Fibroblast of gingiva (primary cell): ENCODE measurements at regions not wholly inside any gene's neighbourhood (a gene's known extent, or its start where the extent isn't known, plus 50 kb on each side); places are given as distances from the start of the nearest gene placed in this dataset.

ENCODE experiments used
- DNase-seq: peaks from one replicate; pipeline ENCODE4 v3.0.0-alpha.2; 2011; ENCODE audit warnings: low read depth

- DNase-seq, result peak; percentile 14
These were observed 96.9 kb downstream of the FAM76B start for GRCh38 chr11:95692526-95693260.

GRCh38 chr11:95690100-95690499 is 99.5 kb downstream of the FAM76B start:
- no peak for DNase-seq

- DNase-seq, result no peak
These were observed 100.9 kb downstream of the FAM76B start for GRCh38 chr11:95688501-95689222.

- no peak for DNase-seq
These were observed 101.6 kb downstream of the FAM76B start for GRCh38 chr11:95688015-95688414.

GRCh38 chr11:95686265-95686664 is 103.3 kb downstream of the FAM76B start:
- DNase-seq, result no peak

GRCh38 chr11:95684701-95685100 is 104.9 kb downstream of the FAM76B start:
- DNase-seq, result no peak

- DNase-seq, result no peak
These were observed 105.4 kb downstream of the FAM76B start for GRCh38 chr11:95684170-95684569.

GRCh38 chr11:95682552-95682951 is 107.0 kb downstream of the FAM76B start:
- no peak for DNase-seq

GRCh38 chr11:95680169-95680929 is 109.2 kb downstream of the FAM76B start:
- DNase-seq, result peak; percentile 83

- no peak for DNase-seq
These were observed 110.6 kb downstream of the FAM76B start for GRCh38 chr11:95678988-95679387.

- DNase-seq, result no peak
These were observed 113.3 kb downstream of the FAM76B start for GRCh38 chr11:95676308-95676707.

GRCh38 chr11:95675585-95675984 is 114.0 kb downstream of the FAM76B start:
- no peak for DNase-seq

GRCh38 chr11:95674657-95675358 is 114.8 kb downstream of the FAM76B start:
- no peak for DNase-seq

GRCh38 chr11:95671768-95672167 is 117.8 kb downstream of the FAM76B start:
- DNase-seq, result peak; percentile 85

- DNase-seq, result no peak
These were observed 121.5 kb downstream of the FAM76B start for GRCh38 chr11:95668131-95668530.

- DNase-seq, result no peak
These were observed 128.4 kb downstream of the FAM76B start for GRCh38 chr11:95661162-95661561.

GRCh38 chr11:95660038-95660437 is 129.5 kb downstream of the FAM76B start:
- no peak for DNase-seq

- no peak for DNase-seq
These were observed 130.5 kb downstream of the FAM76B start for GRCh38 chr11:95659088-95659487.

GRCh38 chr11:95655536-95655935 is 134.0 kb downstream of the FAM76B start:
- no peak for DNase-seq

- DNase-seq, result no peak
These were observed 135.9 kb downstream of the FAM76B start for GRCh38 chr11:95653680-95654079.

GRCh38 chr11:95653099-95653498 is 136.5 kb downstream of the FAM76B start:
- no peak for DNase-seq

- peak; percentile 46 for DNase-seq
These were observed 137.5 kb downstream of the FAM76B start for GRCh38 chr11:95652002-95652472.
